H1 (cell line): ENCODE measurements at regions not wholly inside any gene's neighbourhood (a gene's known extent, or its start where the extent isn't known, plus 50 kb on each side); places are given as distances from the start of the nearest gene placed in this dataset.

Experiments used
- CTCF ChIA-PET: fragments of 300-600 bp; sonication (Branson Sonifier 250); formaldehyde crosslinking; loops from one replicate; lab custom pipeline; 2021; ENCODE audit not compliant: partially characterized antibody; lab: Charles Lee
- POLR2A ChIA-PET: fragments of 300-600 bp; sonication (Branson Sonifier 250); formaldehyde crosslinking; loops from one replicate; lab custom pipeline; 2021; ENCODE audit warnings: inconsistent platforms; ENCODE audit not compliant: partially characterized antibody; lab: Charles Lee
- DNase-seq, 2 experiments: peaks; one replicate each; pipeline versions ENCODE4 v3.0.0 to v3.0.0-alpha.2; 2010 to 2022; ENCODE audit warnings: low spot score in 2 of 2, low read depth in 1 of 2, mixed read lengths in 1 of 2
- FAIRE-seq: peaks from 2 replicates; lab custom pipeline; 2011; peaks lifted over from hg19 to GRCh38; lab: Jason Lieb, UNC
- H2AFZ ChIP-seq: 2 replicates; pipeline ENCODE4 v1.8.1; 2012; ENCODE audit warnings: low read length, inconsistent platforms
- H2AK5ac ChIP-seq: 2 replicates; pipeline ENCODE4 v1.6.1; 2013; ENCODE audit warnings: low read depth, low read length
- H2BK120ac ChIP-seq: replicated peaks from 2 replicates; pipeline ENCODE3; 2013; ENCODE audit warnings: low read depth, low read length, inconsistent platforms
- H2BK12ac ChIP-seq: 2 replicates; pipeline ENCODE4 v1.6.1; 2013; ENCODE audit warnings: low read depth, low read length
- H2BK15ac ChIP-seq: 2 replicates; pipeline ENCODE4 v1.6.1; 2013; ENCODE audit warnings: low read length
- H2BK20ac ChIP-seq: 2 replicates; pipeline ENCODE4 v1.6.1; 2013; ENCODE audit warnings: low read length
- H2BK5ac ChIP-seq: 2 replicates; pipeline ENCODE4 v1.6.1; 2013; ENCODE audit warnings: low read depth, low read length
- H3K14ac ChIP-seq: 2 replicates; pipeline ENCODE4 v1.6.1; 2013; ENCODE audit warnings: inconsistent platforms; ENCODE audit not compliant: insufficient read length
- H3K18ac ChIP-seq: 2 replicates; pipeline ENCODE4 v1.6.1; 2013; ENCODE audit warnings: low read length; ENCODE audit errors: extremely low read depth
- H3K23ac ChIP-seq: 2 replicates; pipeline ENCODE4 v1.6.1; 2013; ENCODE audit warnings: inconsistent platforms; ENCODE audit not compliant: insufficient read length
- H3K23me2 ChIP-seq: 2 replicates; pipeline ENCODE4 v1.6.1; 2013; ENCODE audit warnings: low read depth, low read length
- H3K27ac ChIP-seq: 2 replicates; pipeline ENCODE4 v1.6.1; 2011; ENCODE audit warnings: low read depth, low read length, inconsistent platforms
- H3K27me3 ChIP-seq, 4 experiments: replicated peaks in 1 of 4; 1 replicate in 1 of 4; 2 replicates in 3 of 4; pipeline versions ENCODE4 v1.6.1 to v1.8.1; 2011 to 2013; ENCODE audit warnings: low read length in 3 of 4, mild to moderate bottlenecking in 3 of 4, inconsistent platforms in 2 of 4, mixed read lengths in 2 of 4, moderate library complexity in 1 of 4; ENCODE audit not compliant: control insufficient read depth in 3 of 4, insufficient read depth in 3 of 4; ENCODE audit errors: extremely low read depth in 1 of 4
- H3K36me3 ChIP-seq, 4 experiments: 2 replicates each; pipeline versions ENCODE4 v1.6.1 to v1.8.1; 2011 to 2013; ENCODE audit warnings: mild to moderate bottlenecking in 4 of 4, low read length in 3 of 4, moderate library complexity in 2 of 4, control low read depth in 1 of 4, inconsistent platforms in 1 of 4; ENCODE audit not compliant: insufficient read depth in 4 of 4, control insufficient read depth in 2 of 4
- H3K4ac ChIP-seq: replicated peaks from 2 replicates; pipeline ENCODE3; 2013; ENCODE audit warnings: low read length, low read depth, mixed read lengths, inconsistent platforms; ENCODE audit not compliant: insufficient read length
- H3K4me1 ChIP-seq, 4 experiments: replicated peaks in 1 of 4; 1 replicate in 1 of 4; 2 replicates in 3 of 4; pipeline versions ENCODE4 v1.6.1 to v1.8.1; 2011 to 2013; ENCODE audit warnings: low read length in 3 of 4, inconsistent platforms in 2 of 4, mixed read lengths in 1 of 4; ENCODE audit not compliant: insufficient read depth in 4 of 4, control insufficient read depth in 3 of 4
- H3K4me2 ChIP-seq, 2 experiments: 2 replicates each; pipeline versions ENCODE4 v1.6.1 to v1.8.1; 2011 to 2013; ENCODE audit warnings: low read depth in 2 of 2, low read length in 2 of 2, control low read depth in 1 of 2, inconsistent platforms in 1 of 2, mild to moderate bottlenecking in 1 of 2; ENCODE audit not compliant: insufficient read depth in 1 of 2
- H3K4me3 ChIP-seq, 4 experiments: fragments of 200-600, 300-600 bp in 1 of 4; sonication (generic), shearing (Covaris generic), sonication (Bioruptor Twin) in 1 of 4; 2 replicates each; pipeline versions ENCODE4 v1.5.1 to v1.8.1; 2011 to 2016; ENCODE audit warnings: low read length in 4 of 4, low read depth in 3 of 4, control low read depth in 2 of 4, inconsistent platforms in 2 of 4, mild to moderate bottlenecking in 2 of 4, mixed read lengths in 1 of 4, moderate library complexity in 1 of 4; ENCODE audit not compliant: insufficient read depth in 2 of 4; ENCODE audit errors: extremely low read depth in 1 of 4
- H3K56ac ChIP-seq: replicated peaks from 2 replicates; pipeline ENCODE3; 2013; ENCODE audit warnings: low read depth, mild to moderate bottlenecking, mixed read lengths, low read length, inconsistent platforms; ENCODE audit not compliant: insufficient read length
- H3K79me1 ChIP-seq: 2 replicates; pipeline ENCODE4 v1.6.1; 2013; ENCODE audit warnings: low read depth, low read length, control low read depth
- H3K79me2 ChIP-seq, 2 experiments: 2 replicates each; pipeline versions ENCODE4 v1.6.1 to v1.8.1; 2012 to 2013; ENCODE audit warnings: low read length in 2 of 2, mild to moderate bottlenecking in 2 of 2, inconsistent platforms in 1 of 2; ENCODE audit not compliant: insufficient read depth in 2 of 2, control insufficient read depth in 1 of 2
- H3K9ac ChIP-seq, 4 experiments: replicated peaks in 1 of 4; 1 replicate in 1 of 4; 2 replicates in 3 of 4; pipeline versions ENCODE4 v1.6.1 to v1.8.1; 2011 to 2013; ENCODE audit warnings: low read depth in 3 of 4, low read length in 3 of 4, control low read depth in 2 of 4, mild to moderate bottlenecking in 2 of 4, moderate library complexity in 2 of 4, inconsistent platforms in 1 of 4; ENCODE audit errors: extremely low read depth in 1 of 4
- H3K9me3 ChIP-seq, 2 experiments: 2 replicates each; pipeline versions ENCODE4 v1.6.1 to v1.8.1; 2012 to 2013; ENCODE audit warnings: mild to moderate bottlenecking in 2 of 2, moderate library complexity in 2 of 2, control low read depth in 1 of 2, inconsistent platforms in 1 of 2, low read depth in 1 of 2, low read length in 1 of 2, mixed read lengths in 1 of 2; ENCODE audit not compliant: insufficient read depth in 2 of 2
- H4K20me1 ChIP-seq, 2 experiments: replicated peaks in 1 of 2; 2 replicates each; pipeline versions ENCODE3 to v1.8.1; 2011 to 2013; ENCODE audit warnings: inconsistent platforms in 2 of 2, low read length in 2 of 2, mild to moderate bottlenecking in 1 of 2; ENCODE audit not compliant: insufficient read depth in 2 of 2, control insufficient read depth in 1 of 2
- H4K5ac ChIP-seq: 2 replicates; pipeline ENCODE4 v1.6.1; 2013; ENCODE audit warnings: low read length, low read depth, mixed read lengths, inconsistent platforms; ENCODE audit not compliant: insufficient read length
- H4K8ac ChIP-seq: 2 replicates; pipeline ENCODE4 v1.8.0; 2013; ENCODE audit warnings: mild to moderate bottlenecking, moderate library complexity, low read length, inconsistent platforms; ENCODE audit not compliant: insufficient read depth; ENCODE audit errors: extremely low read depth
- H4K91ac ChIP-seq: replicated peaks from 2 replicates; pipeline ENCODE3; 2013; ENCODE audit warnings: low read length, mixed read lengths, inconsistent platforms; ENCODE audit not compliant: insufficient read length
- ATF3 ChIP-seq: IDR thresholded peaks from 2 replicates; pipeline ENCODE4 v1.6.1; 2011; ENCODE audit warnings: low read depth, mild to moderate bottlenecking, low read length; ENCODE audit not compliant: insufficient read depth
- BACH1 ChIP-seq: IDR thresholded peaks from 2 replicates; pipeline ENCODE4 v1.6.1; 2012; ENCODE audit warnings: low read length, improper control_type of control experiment
- CHD2 ChIP-seq: IDR thresholded peaks from 2 replicates; pipeline ENCODE4 v1.6.1; 2012; ENCODE audit warnings: low read length, improper control_type of control experiment
- FOSL1 ChIP-seq: IDR thresholded peaks from 2 replicates; pipeline ENCODE4 v1.6.1; 2011; ENCODE audit warnings: mild to moderate bottlenecking, low read depth, low read length, moderate library complexity; ENCODE audit not compliant: insufficient read depth
- KDM4A ChIP-seq: IDR thresholded peaks from one replicate; pipeline ENCODE4 v1.7.1; 2012; ENCODE audit warnings: low read depth, mild to moderate bottlenecking, moderate library complexity, low read length, inconsistent platforms; ENCODE audit not compliant: severe bottlenecking
- KDM5A ChIP-seq: fragments of 200-600 bp; IDR thresholded peaks from 2 replicates; pipeline ENCODE4 v1.7.1; 2012; ENCODE audit warnings: mild to moderate bottlenecking, low read length, inconsistent platforms, mixed read lengths
- MAX ChIP-seq: IDR thresholded peaks from 2 replicates; pipeline ENCODE4 v1.6.1; 2012; ENCODE audit warnings: inconsistent platforms
- POLR2AphosphoS5 ChIP-seq: IDR thresholded peaks from 2 replicates; pipeline ENCODE4 v1.6.1; 2011; ENCODE audit warnings: low read depth, low read length
- WGBS, 2 experiments: shearing (Covaris generic) in 1 of 2; methylation state at CpG; one replicate each; pipeline versions ENCODE4 v1.1.6 to v1.1.7; 2013 to 2015; ENCODE audit warnings: low lambda C conversion rate in 2 of 2, mixed read lengths in 2 of 2, inconsistent platforms in 1 of 2, low coverage in 1 of 2, missing lambda C conversion rate in 1 of 2; ENCODE audit not compliant: insufficient replicate concordance in 2 of 2, insufficient coverage in 1 of 2, insufficient read length in 1 of 2; ENCODE audit errors: extremely low coverage in 1 of 2, missing lambda C conversion rate in 1 of 2; 5-methylcytosine and 5-hydroxymethylcytosine counted together

- CTCF ChIA-PET: interaction anchor here (0.7 to 1.3 kb wide), 3 partner anchors 9 to 48 kb away, joined by 3 to 8 read pairs (median 3); no protein-coding TSS in a partner anchor
- H2BK12ac ChIP-seq: no peak overlapping the region
- no peak overlapping the region for H2AK5ac ChIP-seq
- FAIRE-seq: no peak
- no peak overlapping the region for H2BK120ac ChIP-seq
- no peaks in the 10 kb centered on the region for H4K20me1 ChIP-seq
- H2BK20ac ChIP-seq: no peak overlapping the region
- H2BK15ac ChIP-seq: no peak overlapping the region
- H4K91ac ChIP-seq: no peak overlapping the region
- H3K18ac ChIP-seq: no peak overlapping the region
- no peak overlapping the region for H3K23ac ChIP-seq
- DNase-seq: no peak
- POLR2A ChIA-PET: no interaction called here
- H3K4ac ChIP-seq: no peak overlapping the region
- no peaks in the 10 kb centered on the region for H3K23me2 ChIP-seq
- no peak overlapping the region for H4K5ac ChIP-seq
- H3K79me1 ChIP-seq: no peaks in the 10 kb centered on the region
- H3K4me3 ChIP-seq: no peak overlapping the region
- WGBS, 2 experiments: 88% methylated on average over 7 of the region's 8 CpGs; no CpG with 5 or more reads in 1 of the 2 experiments
- H3K27ac ChIP-seq: no peak overlapping the region
- no peak overlapping the region for H3K9ac ChIP-seq
- peaks cover 0 to 5% (median 1%) of the 10 kb centered on the region in 4 experiments; a peak in 5 of 7 replicates for H3K4me1 ChIP-seq
- no peaks in the 10 kb centered on the region for H3K79me2 ChIP-seq
- H3K36me3 ChIP-seq: no peaks in the 10 kb centered on the region
- H3K56ac ChIP-seq: no peak overlapping the region
- H2AFZ ChIP-seq: no peak overlapping the region
- H3K4me2 ChIP-seq: no peak overlapping the region
- H4K8ac ChIP-seq: 0 out of 2 replicates have a peak overlapping the region, but pooled peaks have one; percentile 4
- H3K14ac ChIP-seq: no peak overlapping the region
- H3K9me3 ChIP-seq: no peaks in the 10 kb centered on the region
- H2BK5ac ChIP-seq: no peak overlapping the region
- no peaks in the 10 kb centered on the region for H3K27me3 ChIP-seq
- no peak for TF ChIP-seq POLR2AphosphoS5
- TF ChIP-seq BACH1: no peak
- no peak for TF ChIP-seq ATF3
- TF ChIP-seq KDM4A: no peak
- no peak for TF ChIP-seq CHD2
- no peak for TF ChIP-seq FOSL1
- TF ChIP-seq KDM5A: no peak
- TF ChIP-seq MAX: no peak
These were observed 51.7 kb upstream of the SORCS2 start for GRCh38 chr4:7140692-7141069.
